Renal cortex interstitium (tissue), 11 donors: ENCODE measurements at regions not wholly inside any gene's neighbourhood (a gene's known extent, or its start where the extent isn't known, plus 50 kb on each side); places are given as distances from the start of the nearest gene placed in this dataset.
A peak's percentile ranks its signal among the peaks of the same experiment; 100 is the strongest.

Experiments used
- DNase-seq, 11 donors: peaks; one replicate each; pipeline ENCODE4 v3.0.0-alpha.2; 2013; ENCODE audit warnings: low read depth in 9 of 11, low spot score in 4 of 11; ENCODE audit errors: extremely low read depth in 1 of 11

GRCh38 chr12:83850531-83850930, 1062.1 kb downstream of the SLC6A15 start:
- DNase-seq: no peak

- no peak for DNase-seq
These were observed 1063.9 kb downstream of the SLC6A15 start for GRCh38 chr12:83848702-83849101.

DNA sequence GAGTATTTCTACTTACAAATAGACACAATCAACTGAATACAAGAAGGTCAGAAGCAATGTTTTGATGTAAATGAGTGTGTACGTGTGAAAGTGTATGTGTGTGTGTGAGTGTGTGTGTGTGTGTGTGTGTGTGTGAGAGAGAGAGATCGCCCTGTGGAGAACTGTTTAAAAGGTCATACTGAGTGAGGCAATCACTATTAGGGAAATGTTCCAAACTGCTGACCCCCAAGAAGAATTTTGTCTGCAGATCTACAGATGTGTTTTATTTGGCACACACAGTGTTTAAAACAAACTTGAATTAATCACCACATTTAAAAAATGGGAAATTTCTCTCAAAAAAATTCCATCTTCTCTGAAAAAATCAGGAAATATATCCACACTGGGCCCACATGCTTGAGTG, 1069.1 kb downstream of the SLC6A15 start:
- no peak for DNase-seq

DNA sequence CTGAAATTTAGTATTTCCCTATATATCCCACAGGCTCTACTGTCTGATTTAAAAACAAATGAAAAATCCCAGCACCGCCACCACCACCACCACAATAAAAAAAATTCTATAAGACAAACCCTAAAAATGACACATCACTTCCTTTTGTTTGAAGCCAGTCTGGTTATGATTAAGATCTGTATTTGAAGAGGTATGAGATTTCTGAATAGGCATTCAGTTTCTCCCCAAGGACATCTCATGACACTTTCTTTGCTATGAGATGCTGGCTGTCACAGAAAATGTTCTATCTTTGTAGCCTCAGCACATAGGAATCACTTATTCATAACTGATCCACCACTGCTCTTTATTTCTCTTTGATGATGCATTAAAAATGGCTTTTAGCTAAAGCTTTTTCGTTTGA, 1071.0 kb downstream of the SLC6A15 start:
- DNase-seq: no peak

DNA sequence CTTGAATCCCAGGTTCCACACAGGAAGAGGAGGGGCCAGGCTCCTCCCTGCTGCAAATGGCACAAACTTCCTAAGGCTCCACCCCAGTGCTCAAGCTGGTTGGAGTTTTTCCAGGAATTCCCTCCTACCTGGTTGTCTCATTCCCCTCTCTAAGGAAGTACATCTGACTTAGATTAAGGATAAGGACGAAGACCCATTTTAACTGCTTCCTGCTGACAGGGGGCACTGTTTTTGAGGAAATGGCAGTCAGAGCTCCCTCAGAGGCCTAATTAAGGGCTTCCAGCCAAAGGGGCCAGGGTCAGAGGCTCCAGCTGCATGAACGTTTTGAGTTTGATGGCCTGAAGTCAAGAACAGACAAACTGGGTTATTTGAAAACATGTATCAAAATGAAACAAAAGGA, 1084.7 kb downstream of the SLC6A15 start:
- peak in 2 of 11 donors; percentile 8 for DNase-seq

- no peak for DNase-seq
These were observed 1085.4 kb downstream of the SLC6A15 start for GRCh38 chr12:83827193-83827592.

GRCh38 chr12:83826112-83826511, 1086.5 kb downstream of the SLC6A15 start:
- DNase-seq: no peak

DNA sequence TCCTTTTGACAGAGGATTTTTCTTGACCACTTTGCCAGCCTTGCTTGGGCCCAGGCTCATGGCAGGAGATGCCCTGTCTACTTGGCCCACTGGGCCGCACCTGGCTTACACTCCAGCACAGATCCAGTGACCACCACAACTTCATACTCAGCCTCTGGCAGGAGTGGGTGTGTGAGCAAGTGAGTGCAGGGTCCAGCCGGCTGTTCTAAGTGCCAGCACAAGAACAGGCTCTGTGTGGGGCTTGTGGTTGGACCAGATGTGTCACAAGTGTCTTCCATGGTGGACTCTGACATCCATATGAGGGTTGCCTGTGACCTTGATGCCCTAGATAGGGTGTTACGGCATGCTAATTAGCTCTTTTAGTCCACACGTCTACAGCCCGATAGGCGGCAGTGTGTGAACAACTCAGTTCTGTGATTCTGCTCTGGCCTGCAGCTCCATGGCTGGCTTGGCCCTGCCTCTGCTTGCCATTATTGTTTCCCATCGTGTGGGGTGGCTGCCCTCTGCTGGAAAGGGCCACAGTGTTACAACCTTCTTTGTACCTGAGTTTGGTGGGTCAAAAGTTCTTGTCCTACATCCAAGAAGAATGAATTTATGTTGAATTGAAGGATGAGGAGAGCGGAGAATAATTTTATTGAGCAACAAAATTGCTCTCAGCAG, 1089.1 kb downstream of the SLC6A15 start:
- peak in 1 of 11 donors; percentile 11 for DNase-seq

- DNase-seq: no peak
These were observed 1090.6 kb downstream of the SLC6A15 start for GRCh38 chr12:83821967-83822366.

DNA sequence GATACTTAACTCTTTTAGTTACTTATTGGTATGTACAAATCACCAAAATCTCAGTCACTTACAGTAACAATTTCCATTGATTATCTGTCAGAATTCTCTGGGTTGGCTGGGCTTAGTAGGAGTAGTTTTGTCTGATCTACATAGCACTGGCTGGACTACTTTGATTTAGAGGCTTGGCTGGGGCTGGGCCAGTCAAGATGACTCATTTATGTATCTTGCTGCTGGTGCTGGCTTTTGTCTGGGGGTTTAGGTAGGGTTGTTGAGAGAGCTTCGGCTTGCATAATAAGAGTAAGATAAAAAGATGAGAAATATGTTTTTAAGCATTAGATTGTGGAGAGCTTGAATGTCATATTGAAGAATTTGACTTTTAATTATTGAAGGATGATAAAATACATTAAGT, 1093.7 kb downstream of the SLC6A15 start:
- DNase-seq: no peak

- no peak for DNase-seq
These were observed 1094.9 kb downstream of the SLC6A15 start for GRCh38 chr12:83817730-83818129.

DNA sequence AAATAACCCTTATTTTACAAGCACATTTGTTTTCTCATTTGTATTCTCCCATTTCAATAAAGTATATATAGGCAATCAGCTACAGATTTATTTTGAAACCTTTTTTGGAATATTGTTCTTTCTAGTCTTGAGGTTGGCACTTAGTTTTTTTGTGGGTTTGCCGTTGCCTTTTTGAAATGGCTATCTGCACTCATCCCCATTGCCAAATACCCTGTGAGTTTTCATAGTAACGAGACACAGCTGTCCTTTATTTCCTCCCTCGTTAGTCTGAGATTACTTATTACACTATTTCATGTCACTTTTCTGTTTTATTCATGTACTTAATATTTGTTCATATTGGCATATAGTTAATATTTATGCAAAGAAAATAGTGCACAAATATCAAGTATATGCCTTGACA, 1104.0 kb downstream of the SLC6A15 start:
- no peak for DNase-seq

DNA sequence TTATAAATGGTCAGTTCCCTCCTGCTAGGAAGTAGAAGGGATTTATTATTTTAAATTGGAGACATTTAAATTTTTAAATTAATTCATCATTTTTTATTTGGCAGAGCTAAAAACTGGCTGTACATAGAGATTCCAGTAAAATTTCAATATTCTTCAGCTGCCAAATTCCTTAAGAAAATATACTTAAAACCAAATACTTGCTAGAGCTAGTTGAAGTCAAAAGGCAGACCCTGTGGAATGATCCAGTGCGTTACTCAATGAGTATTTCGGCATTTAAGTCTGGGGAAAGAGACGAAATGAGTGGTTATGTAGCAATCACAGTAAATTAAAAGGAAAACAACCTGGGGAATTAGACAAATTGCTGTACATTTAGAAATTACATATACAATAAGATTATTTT, 1104.7 kb downstream of the SLC6A15 start:
- no peak for DNase-seq

DNA sequence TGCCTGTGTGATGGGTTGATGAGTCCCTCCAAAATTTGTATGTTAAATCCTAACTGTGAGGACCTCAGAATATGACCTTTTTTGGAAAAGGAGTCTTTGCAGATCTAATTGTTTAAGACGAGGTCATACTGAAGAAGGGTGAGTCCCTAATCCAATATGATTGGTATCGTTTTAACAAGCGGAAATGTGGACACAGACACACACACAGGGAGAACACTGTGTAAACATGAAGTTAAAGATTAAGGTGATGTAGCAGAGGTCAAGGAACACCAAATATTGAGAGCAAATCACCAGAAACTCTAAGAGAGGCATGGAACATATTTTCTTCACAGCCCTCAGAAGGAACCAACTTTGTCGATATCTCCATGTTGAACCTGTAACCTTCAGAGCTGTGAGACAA, 1106.7 kb downstream of the SLC6A15 start:
- DNase-seq: no peak

DNA sequence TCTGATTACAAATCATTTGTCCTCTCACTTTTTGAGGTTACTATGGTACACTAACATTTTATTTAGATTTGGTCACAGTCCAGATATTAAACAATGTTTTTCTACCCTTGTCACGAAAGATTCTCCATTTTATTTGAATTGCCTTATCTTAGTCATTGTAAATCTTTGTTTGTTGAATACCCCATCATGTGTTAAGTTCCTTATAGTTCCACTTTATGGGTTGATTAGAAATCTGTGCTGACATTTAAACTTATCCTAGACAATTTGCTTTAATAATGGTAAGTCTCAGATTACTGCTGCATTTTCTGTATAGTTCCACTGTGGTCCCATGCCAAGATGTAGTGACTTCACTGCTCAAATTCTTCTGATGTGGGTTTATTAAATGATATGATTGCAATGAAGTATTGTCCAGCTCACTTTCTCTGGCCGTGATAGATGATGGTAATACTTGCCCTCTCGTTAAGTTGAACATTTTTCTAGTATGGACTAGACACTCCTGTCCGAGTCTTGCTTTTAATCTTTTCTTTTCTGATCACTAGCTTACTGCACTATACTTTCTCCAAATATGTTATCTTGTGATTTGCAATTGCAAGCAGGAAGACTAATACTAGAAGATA, 1107.3 kb downstream of the SLC6A15 start:
- no peak for DNase-seq

- no peak for DNase-seq
These were observed 1110.6 kb downstream of the SLC6A15 start for GRCh38 chr12:83801972-83802371.

- DNase-seq: no peak
These were observed 1112.6 kb downstream of the SLC6A15 start for GRCh38 chr12:83800022-83800421.

DNA sequence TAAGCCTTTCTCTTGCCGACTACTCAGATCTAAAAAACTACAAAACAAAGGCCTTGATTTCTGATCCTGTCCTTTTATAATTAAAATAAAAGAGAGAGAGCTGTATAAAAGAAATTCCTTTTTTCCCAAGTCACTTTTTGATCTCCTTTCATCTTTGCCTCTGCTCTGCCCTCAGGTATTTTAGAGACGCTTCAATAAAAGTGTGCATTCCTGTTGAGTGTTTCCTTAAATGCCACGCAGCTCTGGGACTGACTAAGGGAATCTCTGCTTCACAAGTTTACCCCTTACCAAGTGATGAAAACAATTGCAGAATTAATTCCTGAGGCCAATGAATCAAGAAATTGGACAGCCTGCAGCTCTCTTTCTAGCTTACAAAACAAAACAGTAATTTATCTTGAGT, 1109.8 kb downstream of the TMTC2 start:
- DNase-seq: no peak

DNA sequence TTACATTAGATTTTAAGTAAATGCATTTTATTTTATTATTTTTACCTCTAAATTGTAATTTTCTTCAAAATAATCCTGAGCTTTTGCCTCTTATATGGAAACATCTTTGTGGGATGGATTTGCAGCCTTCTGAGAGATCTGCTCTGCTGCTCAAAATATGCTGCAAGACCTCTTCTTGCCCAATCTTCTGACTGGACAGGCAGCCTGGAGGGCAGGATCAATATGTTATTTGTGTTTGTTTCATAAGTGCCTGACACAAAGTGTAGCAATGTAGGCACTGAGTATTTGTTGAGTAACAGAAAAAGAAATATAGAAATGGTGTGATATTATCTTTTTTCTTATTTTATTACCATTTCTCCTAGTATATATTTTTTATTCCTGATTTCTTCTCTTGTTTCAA, 1106.9 kb downstream of the TMTC2 start:
- DNase-seq: no peak

GRCh38 chr12:83784298-83784890, 1097.7 kb downstream of the TMTC2 start:
- no peak for DNase-seq

DNA sequence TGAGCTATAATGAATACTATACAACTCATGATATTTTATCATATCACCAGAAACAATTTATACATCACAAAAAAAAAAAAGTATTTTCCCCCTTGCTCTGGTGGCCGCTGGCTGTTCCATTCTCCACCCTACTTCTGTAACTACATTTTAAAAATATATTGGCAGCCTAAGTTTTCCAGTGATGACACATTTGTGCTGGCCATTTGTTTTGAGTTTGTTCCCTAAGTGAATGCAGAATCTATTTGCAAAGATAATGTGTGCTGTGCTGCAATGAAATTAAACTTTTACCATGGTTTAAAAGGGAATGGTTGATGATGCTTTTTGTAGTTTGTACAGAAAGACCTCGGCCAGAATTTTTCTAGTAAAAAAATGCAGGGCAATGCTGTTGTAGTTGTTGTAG, 1092.8 kb downstream of the TMTC2 start:
- DNase-seq: no peak
